HG02852 (cell line): ENCODE measurements at regions not wholly inside any gene's neighbourhood (a gene's known extent, or its start where the extent isn't known, plus 50 kb on each side); places are given as distances from the start of the nearest gene placed in this dataset.
"Not testable (repeated sequence)": the region's sequence is repeated elsewhere in the genome, so short reads cannot be mapped to it uniquely, and the experiment has no call there.

Experiments
- ATAC-seq: cut with Tn5 transposase; IDR thresholded peaks from one replicate; pipeline ENCODE4 v1.9.1; 2021; ENCODE audit warnings: mild to moderate bottlenecking, moderate library complexity; ENCODE audit not compliant: unreplicated experiment

- no peak for ATAC-seq
These were observed 123.1 kb upstream of the ZNF608 start for GRCh38 chr5:124869426-124870033.

DNA sequence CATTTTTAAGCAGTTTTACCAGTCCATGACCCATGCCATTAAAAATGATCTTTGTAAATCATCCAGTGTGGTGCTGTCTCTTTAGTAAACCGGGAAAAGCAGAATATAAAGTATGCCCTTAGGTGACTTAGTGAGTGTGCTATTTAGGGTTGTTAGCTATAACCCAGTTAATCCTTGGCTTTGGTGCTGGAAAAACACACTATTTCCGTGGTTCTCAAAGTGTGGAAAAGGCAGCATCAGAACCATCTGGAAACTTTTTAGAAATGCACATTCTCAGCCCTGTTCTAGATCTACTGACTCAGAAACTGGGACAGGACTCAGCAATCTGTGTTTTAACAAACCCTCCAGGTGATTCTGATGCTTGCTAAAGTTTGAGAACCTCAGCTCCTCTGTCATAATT, 123.6 kb upstream of the ZNF608 start:
- no peak for ATAC-seq

DNA sequence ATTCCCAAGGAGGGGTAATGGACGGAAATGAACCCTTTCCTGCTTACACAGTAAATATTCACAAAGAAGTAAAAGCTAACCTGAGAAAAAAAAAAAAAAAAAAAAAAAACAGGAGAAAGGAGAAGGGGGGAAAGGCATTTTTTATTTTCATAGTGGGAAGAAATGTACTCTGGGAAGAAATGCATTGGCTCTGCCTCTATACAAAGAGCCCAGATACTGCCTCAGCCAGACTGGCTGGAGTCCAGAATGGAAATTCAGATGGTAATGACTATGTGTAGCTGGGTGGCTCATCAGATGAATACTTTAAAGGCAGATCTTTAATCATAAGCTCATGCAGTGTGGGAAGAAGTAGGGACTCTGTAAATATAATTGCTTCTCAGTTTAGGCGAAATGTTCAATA, 124.9 kb upstream of the ZNF608 start:
- no peak for ATAC-seq

- no peak for ATAC-seq
These were observed 125.6 kb upstream of the ZNF608 start for GRCh38 chr5:124872086-124872485.

DNA sequence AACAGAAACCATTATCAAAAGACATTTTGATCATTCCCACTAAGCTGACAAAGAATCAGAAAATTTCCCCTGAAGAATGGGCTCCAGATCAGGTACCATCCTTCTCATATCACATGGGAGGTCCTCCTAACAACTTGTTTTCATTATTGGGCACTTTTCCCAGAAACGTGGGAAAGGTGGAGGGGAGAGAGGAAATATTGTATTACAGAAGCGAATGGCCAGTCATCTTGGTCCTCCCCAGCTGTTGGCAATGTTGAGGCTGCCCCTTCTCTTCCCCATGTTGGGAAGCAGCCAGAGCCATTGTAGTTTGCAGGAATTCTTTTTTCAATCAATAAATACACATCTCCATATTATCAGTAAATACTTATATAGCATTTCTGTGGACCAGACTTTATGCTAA, 126.2 kb upstream of the ZNF608 start:
- ATAC-seq: no peak

DNA sequence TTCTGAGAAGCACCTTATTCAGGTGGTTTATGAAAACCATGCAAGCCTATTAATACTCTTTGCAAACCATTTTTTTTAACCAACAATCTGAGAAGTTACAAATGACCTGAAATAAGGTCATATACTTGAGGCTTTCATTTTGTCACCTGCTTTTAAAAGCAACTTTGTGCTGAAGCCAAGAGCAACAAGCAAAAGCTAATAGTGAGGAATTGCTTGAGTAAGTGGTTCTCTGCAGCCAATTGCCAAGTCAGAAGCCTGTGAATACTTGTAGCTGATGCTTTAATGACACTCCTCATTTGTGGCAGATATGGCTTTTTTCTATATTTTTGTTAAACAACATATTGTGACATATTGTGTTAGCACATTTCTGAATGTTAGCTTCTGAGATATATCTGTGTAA, 126.7 kb upstream of the ZNF608 start:
- no peak for ATAC-seq

GRCh38 chr5:124873713-124874112, 127.3 kb upstream of the ZNF608 start:
- ATAC-seq: no peak

- no peak for ATAC-seq
These were observed 130.1 kb upstream of the ZNF608 start for GRCh38 chr5:124876566-124876965.

GRCh38 chr5:124876983-124877382, 130.5 kb upstream of the ZNF608 start:
- no peak for ATAC-seq

DNA sequence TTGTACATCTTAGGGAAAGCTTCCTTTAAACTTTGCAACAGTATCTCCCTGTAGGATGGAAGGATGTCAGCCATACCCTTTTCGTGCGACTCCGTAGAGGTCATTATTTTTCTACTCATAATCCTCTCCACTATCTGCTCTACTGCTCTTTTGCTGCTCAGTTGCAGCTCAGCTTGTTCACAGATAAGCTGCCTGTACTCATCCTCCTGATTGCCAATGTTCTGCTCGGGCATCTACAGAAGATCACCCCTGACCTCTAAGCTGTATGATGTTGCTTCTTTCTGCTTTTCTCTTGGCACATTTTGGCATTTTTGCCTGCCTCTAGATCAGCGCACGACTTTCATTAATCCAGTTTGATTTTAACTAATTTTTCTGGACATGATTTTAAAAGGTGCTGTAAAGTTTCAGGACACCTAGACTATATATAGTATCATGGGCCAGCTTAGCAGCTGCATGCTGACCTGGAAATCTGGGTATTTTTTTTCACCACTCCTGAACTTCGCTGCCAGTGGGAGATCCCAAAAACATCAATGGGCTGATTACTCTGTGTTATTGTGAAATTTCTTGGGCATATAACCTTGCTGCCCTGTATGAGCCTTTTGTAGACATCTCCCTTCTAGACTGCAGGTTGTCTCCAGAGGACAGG, 131.2 kb upstream of the ZNF608 start:
- ATAC-seq: no peak

- ATAC-seq: no peak
These were observed 132.3 kb upstream of the ZNF608 start for GRCh38 chr5:124878583-124879342.

GRCh38 chr5:124880903-124881697, 134.7 kb upstream of the ZNF608 start:
- ATAC-seq: no peak

DNA sequence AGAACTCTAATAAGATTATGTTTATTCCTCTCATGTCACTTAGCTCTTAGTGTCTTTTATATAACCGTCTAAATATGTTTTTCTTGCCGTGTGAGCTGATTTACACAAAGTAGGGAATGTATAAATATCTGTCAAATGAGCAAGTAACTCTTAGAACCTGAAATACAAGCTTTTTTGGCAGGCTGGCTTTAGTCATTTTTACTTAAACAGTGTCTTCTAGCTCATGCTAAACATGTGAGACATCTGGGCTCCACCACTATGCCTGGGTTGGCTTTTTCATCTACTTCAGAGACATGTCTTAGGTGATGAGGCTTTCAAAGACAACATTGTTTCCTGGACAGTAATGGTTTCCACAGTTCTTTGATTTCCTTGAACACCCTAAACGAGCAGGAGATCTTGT, 137.2 kb upstream of the ZNF608 start:
- ATAC-seq: no peak

GRCh38 chr5:124884114-124884513, 137.7 kb upstream of the ZNF608 start:
- ATAC-seq: no peak

GRCh38 chr5:124885490-124885889, 139.1 kb upstream of the ZNF608 start:
- ATAC-seq: no peak

- no peak for ATAC-seq
These were observed 140.8 kb upstream of the ZNF608 start for GRCh38 chr5:124887223-124887622.

GRCh38 chr5:124888050-124888506, 141.6 kb upstream of the ZNF608 start:
- no peak for ATAC-seq

DNA sequence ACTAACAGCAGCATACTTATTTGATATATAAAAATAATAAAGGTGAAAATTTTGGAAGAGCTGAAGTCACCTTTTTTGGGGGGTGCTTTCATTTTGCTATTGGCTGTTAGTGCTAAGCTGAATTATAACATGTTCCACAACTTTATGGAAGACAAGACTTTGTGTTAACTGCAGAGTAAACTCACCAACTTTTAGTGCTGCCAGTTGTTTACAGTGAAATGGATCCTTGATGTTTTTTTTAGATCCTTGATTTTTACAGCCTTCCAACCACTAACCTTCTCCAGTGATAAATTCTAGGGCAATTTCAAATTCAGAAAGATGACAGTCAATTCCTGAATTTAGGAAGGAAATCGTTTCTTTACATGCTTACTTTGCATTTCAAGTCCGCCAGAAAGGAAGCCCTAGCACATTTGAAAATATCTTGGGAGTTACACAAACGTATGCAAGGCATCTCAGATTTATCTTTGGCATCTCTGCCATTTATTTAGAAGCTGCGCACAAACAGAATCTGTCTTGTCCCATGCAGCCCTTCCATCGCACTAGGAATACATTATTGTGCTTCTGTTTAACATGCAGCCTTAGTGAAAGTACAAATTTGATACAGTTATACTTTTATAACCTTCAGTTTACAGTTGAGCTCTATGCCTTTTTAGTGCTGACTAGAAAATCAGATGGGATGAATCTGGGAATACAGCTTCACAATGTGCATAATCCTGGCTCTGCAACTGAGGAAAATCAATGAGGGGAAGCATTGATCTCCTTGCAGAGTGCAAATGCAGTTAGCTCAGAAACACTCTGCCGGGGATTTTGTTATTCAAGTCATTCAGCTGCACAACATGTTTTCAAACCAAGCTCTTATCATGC, 142.4 kb upstream of the ZNF608 start:
- ATAC-seq: no peak

DNA sequence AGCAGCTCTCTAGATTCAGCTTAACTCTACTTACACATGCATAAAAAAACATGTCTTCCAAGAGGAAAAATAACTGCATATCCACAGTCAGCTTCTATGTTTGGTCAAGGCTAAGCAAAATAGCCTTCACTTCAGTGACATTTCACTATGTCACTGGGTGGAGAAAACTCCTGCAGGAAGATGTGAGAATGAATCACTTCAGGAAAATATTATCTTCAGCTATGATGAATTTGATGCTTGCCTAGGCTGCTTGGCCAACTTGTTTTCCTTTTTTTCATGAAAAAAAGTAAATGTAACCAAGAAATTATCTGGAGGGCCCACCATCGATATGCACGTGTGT, 143.0 kb upstream of the ZNF608 start:
- no peak for ATAC-seq

- no peak for ATAC-seq
These were observed 143.4 kb upstream of the ZNF608 start for GRCh38 chr5:124889850-124890249.

GRCh38 chr5:124890442-124890841, 144.0 kb upstream of the ZNF608 start:
- ATAC-seq: not testable (repeated sequence)
